ENCODE measurements at regions not wholly inside any gene's neighbourhood (a gene's known extent, or its start where the extent isn't known, plus 50 kb on each side); places are given as distances from the start of the nearest gene placed in this dataset.
"Not testable (repeated sequence)": the region's sequence is repeated elsewhere in the genome, so short reads cannot be mapped to it uniquely, and the experiment has no call there.

- H3K27ac ChIP-seq (ENCODE audit: low read depth, low read length), result no peak overlapping the region
- no peaks in the 10 kb centered on the region for H3K36me3 ChIP-seq (ENCODE audit: insufficient read depth, low read length)
- H2AFZ ChIP-seq (ENCODE audit: low read length, unreplicated experiment), result no peak overlapping the region
Measured at GRCh38 chr3:28057539-28057938, 183.9 kb upstream of the CMC1 start.

DNA sequence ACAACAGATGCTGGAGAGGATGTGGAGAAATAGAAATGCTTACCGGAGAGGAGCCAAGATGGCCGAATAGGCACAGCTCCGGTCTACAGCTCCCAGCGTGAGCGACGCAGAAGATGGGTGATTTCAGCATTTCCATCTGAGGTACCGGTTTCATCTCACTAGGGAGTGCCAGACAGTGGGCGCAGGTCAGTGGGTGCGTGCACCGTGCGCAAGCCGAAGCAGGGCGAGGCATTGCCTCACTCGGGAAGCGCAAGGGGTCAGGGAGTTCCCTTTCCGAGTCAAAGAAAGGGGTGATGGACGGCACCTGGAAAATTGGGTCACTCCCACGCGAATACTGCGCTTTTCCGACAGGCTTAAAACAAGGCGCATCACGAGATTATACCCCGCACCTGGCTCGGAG is 182.2 kb upstream of the CMC1 start:
- H3K4me1 ChIP-seq (ENCODE audit: control insufficient read depth, insufficient read depth, low read length, unreplicated experiment); H3K27me3 ChIP-seq (ENCODE audit: insufficient read depth, low read length); H3K27ac ChIP-seq (ENCODE audit: low read depth, low read length); H2AFZ ChIP-seq (ENCODE audit: low read length, unreplicated experiment); H3K36me3 ChIP-seq (ENCODE audit: insufficient read depth, low read length); H3K4me3 ChIP-seq (ENCODE audit: low read depth, low read length); H3K79me2 ChIP-seq (ENCODE audit: control insufficient read depth, insufficient read depth, low read length, unreplicated experiment): not testable (repeated sequence)

More at GRCh38 chr3:28057539-28057938, 183.9 kb upstream of the CMC1 start:
- Histone ChIP-seq H3K4me3 (ENCODE audit: low read depth, low read length) (no peak overlapping the region), H3K27me3 (ENCODE audit: insufficient read depth, low read length) (no peaks in the 10 kb centered on the region), H3K79me2 (ENCODE audit: control insufficient read depth, insufficient read depth, low read length, unreplicated experiment) (no peaks in the 10 kb centered on the region), H3K4me1 (ENCODE audit: control insufficient read depth, insufficient read depth, low read length, unreplicated experiment) (peaks cover 19% of the 10 kb centered on the region)

DNA sequence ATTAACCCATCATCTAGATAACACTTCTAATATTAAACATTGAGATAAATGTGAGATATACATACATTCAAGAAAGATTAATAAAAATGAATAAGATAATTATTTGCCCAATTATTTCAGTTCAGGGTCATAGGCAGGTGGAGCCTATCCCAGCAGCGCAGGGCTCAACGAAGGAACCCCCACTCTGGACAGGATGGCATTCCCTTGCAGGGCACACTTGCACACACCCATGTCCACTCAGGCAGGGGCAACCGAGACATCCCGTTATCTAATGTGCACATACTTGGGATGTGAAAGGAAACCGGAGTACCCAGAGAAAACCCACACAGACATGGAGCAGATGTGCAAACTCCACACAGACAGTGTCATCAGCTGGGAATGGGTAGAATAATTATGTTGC is 175.4 kb upstream of the CMC1 start:
- no peak overlapping the region for H3K4me3 ChIP-seq (ENCODE audit: low read depth, low read length)
- no peaks in the 10 kb centered on the region for H3K36me3 ChIP-seq (ENCODE audit: insufficient read depth, low read length)
- H3K4me1 ChIP-seq (ENCODE audit: control insufficient read depth, insufficient read depth, low read length, unreplicated experiment), result no peaks in the 10 kb centered on the region
- no peak overlapping the region for H3K27ac ChIP-seq (ENCODE audit: low read depth, low read length)
- no peaks in the 10 kb centered on the region; the same call in 1 of the 2 replicates for H3K27me3 ChIP-seq (ENCODE audit: insufficient read depth, low read length)
- no peaks in the 10 kb centered on the region for H3K79me2 ChIP-seq (ENCODE audit: control insufficient read depth, insufficient read depth, low read length, unreplicated experiment)
- no peak overlapping the region for H2AFZ ChIP-seq (ENCODE audit: low read length, unreplicated experiment)

GRCh38 chr3:28067014-28067413 is 174.4 kb upstream of the CMC1 start:
- Histone ChIP-seq H3K36me3 (ENCODE audit: insufficient read depth, low read length) (no peaks in the 10 kb centered on the region), H3K4me1 (ENCODE audit: control insufficient read depth, insufficient read depth, low read length, unreplicated experiment) (no peaks in the 10 kb centered on the region), H3K4me3 (ENCODE audit: low read depth, low read length) (no peak overlapping the region), H3K27ac (ENCODE audit: low read depth, low read length) (no peak overlapping the region), H2AFZ (ENCODE audit: low read length, unreplicated experiment) (no peak overlapping the region), H3K27me3 (ENCODE audit: insufficient read depth, low read length) (no peaks in the 10 kb centered on the region; the same call in 1 of the 2 replicates), H3K79me2 (ENCODE audit: control insufficient read depth, insufficient read depth, low read length, unreplicated experiment) (no peaks in the 10 kb centered on the region)

- H3K4me1 ChIP-seq (ENCODE audit: control insufficient read depth, insufficient read depth, low read length, unreplicated experiment), result no peaks in the 10 kb centered on the region
- no peak overlapping the region for H2AFZ ChIP-seq (ENCODE audit: low read length, unreplicated experiment)
- H3K4me3 ChIP-seq (ENCODE audit: low read depth, low read length), result no peak overlapping the region
- no peaks in the 10 kb centered on the region for H3K36me3 ChIP-seq (ENCODE audit: insufficient read depth, low read length)
- no peaks in the 10 kb centered on the region; the same call in 1 of the 2 replicates for H3K27me3 ChIP-seq (ENCODE audit: insufficient read depth, low read length)
- H3K79me2 ChIP-seq (ENCODE audit: control insufficient read depth, insufficient read depth, low read length, unreplicated experiment), result no peaks in the 10 kb centered on the region
- no peak overlapping the region for H3K27ac ChIP-seq (ENCODE audit: low read depth, low read length)
Measured at GRCh38 chr3:28068342-28068741, 173.1 kb upstream of the CMC1 start.

DNA sequence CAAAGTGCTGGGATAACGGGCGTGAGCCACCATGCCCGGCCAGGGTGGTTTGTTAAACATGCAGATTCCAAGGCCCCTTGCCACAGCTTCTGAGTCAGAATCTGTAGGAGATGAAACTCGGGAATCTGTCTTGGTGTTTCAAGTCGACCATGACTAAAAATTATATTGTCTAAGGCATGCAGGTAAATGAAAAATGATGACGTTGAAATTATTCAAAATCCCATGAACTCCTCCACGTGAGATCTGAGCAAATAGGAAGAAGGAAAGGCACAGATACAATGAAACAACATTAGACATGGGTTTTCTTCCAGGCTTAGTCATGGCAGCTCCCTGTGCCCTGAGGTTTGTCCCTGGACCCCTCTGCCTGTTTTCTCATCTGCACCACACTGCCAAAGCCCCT is 172.0 kb upstream of the CMC1 start:
- no peaks in the 10 kb centered on the region; the same call in 1 of the 2 replicates for H3K27me3 ChIP-seq (ENCODE audit: insufficient read depth, low read length)
- no peak overlapping the region for H2AFZ ChIP-seq (ENCODE audit: low read length, unreplicated experiment)
- H3K36me3 ChIP-seq (ENCODE audit: insufficient read depth, low read length), result no peaks in the 10 kb centered on the region
- no peak overlapping the region for H3K4me3 ChIP-seq (ENCODE audit: low read depth, low read length)
- no peak overlapping the region for H3K27ac ChIP-seq (ENCODE audit: low read depth, low read length)
- no peaks in the 10 kb centered on the region for H3K79me2 ChIP-seq (ENCODE audit: control insufficient read depth, insufficient read depth, low read length, unreplicated experiment)
- no peaks in the 10 kb centered on the region for H3K4me1 ChIP-seq (ENCODE audit: control insufficient read depth, insufficient read depth, low read length, unreplicated experiment)

GRCh38 chr3:28076246-28076645 is 165.2 kb upstream of the CMC1 start:
- Histone ChIP-seq H3K27ac (ENCODE audit: low read depth, low read length) (no peak overlapping the region), H3K36me3 (ENCODE audit: insufficient read depth, low read length) (no peaks in the 10 kb centered on the region), H3K27me3 (ENCODE audit: insufficient read depth, low read length) (no peaks in the 10 kb centered on the region), H3K79me2 (ENCODE audit: control insufficient read depth, insufficient read depth, low read length, unreplicated experiment) (no peaks in the 10 kb centered on the region), H3K4me3 (ENCODE audit: low read depth, low read length) (no peak overlapping the region), H3K4me1 (ENCODE audit: control insufficient read depth, insufficient read depth, low read length, unreplicated experiment) (no peaks in the 10 kb centered on the region), H2AFZ (ENCODE audit: low read length, unreplicated experiment) (no peak overlapping the region)

DNA sequence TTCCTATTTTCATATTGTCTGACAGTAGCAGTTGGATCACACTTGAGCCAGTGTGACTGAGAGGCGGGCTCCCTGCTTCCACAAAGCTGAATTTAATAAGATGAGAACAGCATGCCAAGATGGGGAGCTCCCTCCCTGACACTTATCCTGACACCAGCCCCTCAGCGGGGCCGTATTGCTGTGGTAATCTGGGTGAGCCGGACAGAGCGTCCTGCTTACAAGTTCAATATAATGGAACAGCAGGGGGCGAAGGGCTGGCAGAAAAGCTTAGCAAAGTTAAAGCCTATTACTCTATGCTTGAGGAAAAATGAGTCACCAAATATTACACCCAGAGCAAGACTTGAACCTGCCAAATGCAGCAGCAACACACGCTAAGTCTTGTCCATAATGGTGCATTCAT is 163.8 kb upstream of the CMC1 start:
- H3K4me3 ChIP-seq (ENCODE audit: low read depth, low read length), result peak overlapping the region; percentile 44; the same call in 1 of the 2 replicates
- no peaks in the 10 kb centered on the region for H3K79me2 ChIP-seq (ENCODE audit: control insufficient read depth, insufficient read depth, low read length, unreplicated experiment)
- no peaks in the 10 kb centered on the region for H3K4me1 ChIP-seq (ENCODE audit: control insufficient read depth, insufficient read depth, low read length, unreplicated experiment)
- H3K27ac ChIP-seq (ENCODE audit: low read depth, low read length), result no peak overlapping the region
- no peaks in the 10 kb centered on the region for H3K36me3 ChIP-seq (ENCODE audit: insufficient read depth, low read length)
- peak overlapping the region; percentile 71 for H2AFZ ChIP-seq (ENCODE audit: low read length, unreplicated experiment)
- no peaks in the 10 kb centered on the region for H3K27me3 ChIP-seq (ENCODE audit: insufficient read depth, low read length)

- no peaks in the 10 kb centered on the region for H3K4me1 ChIP-seq (ENCODE audit: control insufficient read depth, insufficient read depth, low read length, unreplicated experiment)
Measured at GRCh38 chr3:28078536-28078935, 162.9 kb upstream of the CMC1 start.

DNA sequence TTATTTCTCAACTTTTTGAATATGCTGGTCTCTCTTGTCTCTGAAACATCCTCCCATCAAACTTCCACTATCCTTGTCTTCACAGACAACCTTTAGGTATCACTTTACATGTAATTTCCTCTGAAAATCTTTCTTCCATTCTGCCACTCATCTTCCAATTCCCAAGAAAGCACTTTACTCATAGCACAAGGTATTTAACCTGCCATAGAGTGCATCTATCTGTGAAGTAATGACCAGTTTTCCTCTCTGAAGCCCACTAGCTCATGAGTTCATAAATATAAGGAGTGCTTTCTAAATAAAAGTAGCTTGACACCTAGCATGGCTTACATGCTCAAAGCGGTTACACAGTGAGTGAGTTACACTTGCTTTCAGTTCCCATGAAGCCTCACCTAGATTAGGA is 160.7 kb upstream of the CMC1 start:
- Histone ChIP-seq H3K27ac (ENCODE audit: low read depth, low read length) (no peak overlapping the region), H3K79me2 (ENCODE audit: control insufficient read depth, insufficient read depth, low read length, unreplicated experiment) (no peaks in the 10 kb centered on the region), H3K36me3 (ENCODE audit: insufficient read depth, low read length) (no peaks in the 10 kb centered on the region), H3K4me3 (ENCODE audit: low read depth, low read length) (no peak overlapping the region), H3K4me1 (ENCODE audit: control insufficient read depth, insufficient read depth, low read length, unreplicated experiment) (no peaks in the 10 kb centered on the region), H2AFZ (ENCODE audit: low read length, unreplicated experiment) (no peak overlapping the region), H3K27me3 (ENCODE audit: insufficient read depth, low read length) (no peaks in the 10 kb centered on the region)

More at GRCh38 chr3:28078536-28078935, 162.9 kb upstream of the CMC1 start:
- no peaks in the 10 kb centered on the region for H3K79me2 ChIP-seq (ENCODE audit: control insufficient read depth, insufficient read depth, low read length, unreplicated experiment)
- H3K36me3 ChIP-seq (ENCODE audit: insufficient read depth, low read length), result no peaks in the 10 kb centered on the region
- no peak overlapping the region for H3K27ac ChIP-seq (ENCODE audit: low read depth, low read length)
- no peaks in the 10 kb centered on the region for H3K27me3 ChIP-seq (ENCODE audit: insufficient read depth, low read length)
- H3K4me3 ChIP-seq (ENCODE audit: low read depth, low read length), result no peak overlapping the region
- H2AFZ ChIP-seq (ENCODE audit: low read length, unreplicated experiment), result no peak overlapping the region

DNA sequence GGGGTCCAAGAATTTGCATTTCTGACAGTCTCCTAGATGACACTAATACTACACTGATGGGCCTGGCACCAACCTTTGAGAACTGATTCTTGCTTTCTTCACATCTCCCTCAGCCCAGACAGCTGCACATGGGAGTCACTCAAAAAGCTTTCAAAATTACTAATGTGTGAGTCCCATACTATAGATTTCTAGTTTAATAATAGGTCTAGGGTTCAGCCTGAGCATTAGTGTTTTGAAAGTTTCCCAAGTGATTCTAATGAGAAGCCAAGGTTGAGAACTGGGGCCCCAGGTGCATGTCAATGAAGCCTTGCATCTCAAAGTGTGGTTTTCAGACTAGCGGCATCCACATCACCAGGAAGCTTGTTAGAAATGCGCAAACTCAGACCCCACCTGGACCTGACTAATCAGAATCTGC is 159.9 kb upstream of the CMC1 start:
- no peaks in the 10 kb centered on the region for H3K27me3 ChIP-seq (ENCODE audit: insufficient read depth, low read length)
- no peaks in the 10 kb centered on the region for H3K4me1 ChIP-seq (ENCODE audit: control insufficient read depth, insufficient read depth, low read length, unreplicated experiment)
- no peak overlapping the region for H2AFZ ChIP-seq (ENCODE audit: low read length, unreplicated experiment)
- no peak overlapping the region for H3K4me3 ChIP-seq (ENCODE audit: low read depth, low read length)
- no peaks in the 10 kb centered on the region for H3K36me3 ChIP-seq (ENCODE audit: insufficient read depth, low read length)
- H3K27ac ChIP-seq (ENCODE audit: low read depth, low read length), result no peak overlapping the region
- no peaks in the 10 kb centered on the region for H3K79me2 ChIP-seq (ENCODE audit: control insufficient read depth, insufficient read depth, low read length, unreplicated experiment)
